ENCODE measurements at regions not wholly inside any gene's neighbourhood (a gene's known extent, or its start where the extent isn't known, plus 50 kb on each side); places are given as distances from the start of the nearest gene placed in this dataset.

DNA sequence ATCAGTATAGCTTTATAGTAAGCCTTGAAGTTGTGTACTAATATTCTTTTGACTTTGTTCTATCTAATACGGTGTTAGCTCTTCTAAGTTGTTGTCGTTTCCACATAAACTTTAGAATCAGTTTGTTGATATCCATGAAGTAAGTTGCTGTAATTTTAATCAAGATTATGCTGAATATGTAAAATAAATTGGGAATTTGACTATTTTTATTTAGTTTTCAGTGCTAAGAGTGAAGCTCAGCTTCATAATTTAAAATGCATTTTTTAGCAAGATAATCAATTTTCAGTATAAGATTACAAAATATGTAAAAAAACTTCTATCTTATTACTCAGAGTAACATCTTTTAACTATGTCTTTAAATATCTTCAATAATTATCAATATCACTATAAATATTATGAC, 1374.8 kb downstream of the PCDH7 start:
- H3K4me3 ChIP-seq (ENCODE audit: low read depth, low read length) = no peak overlapping the region
- DNase-seq (ENCODE audit: low read depth, low spot score) = no peak
- TF ChIP-seq, protein P1, sequence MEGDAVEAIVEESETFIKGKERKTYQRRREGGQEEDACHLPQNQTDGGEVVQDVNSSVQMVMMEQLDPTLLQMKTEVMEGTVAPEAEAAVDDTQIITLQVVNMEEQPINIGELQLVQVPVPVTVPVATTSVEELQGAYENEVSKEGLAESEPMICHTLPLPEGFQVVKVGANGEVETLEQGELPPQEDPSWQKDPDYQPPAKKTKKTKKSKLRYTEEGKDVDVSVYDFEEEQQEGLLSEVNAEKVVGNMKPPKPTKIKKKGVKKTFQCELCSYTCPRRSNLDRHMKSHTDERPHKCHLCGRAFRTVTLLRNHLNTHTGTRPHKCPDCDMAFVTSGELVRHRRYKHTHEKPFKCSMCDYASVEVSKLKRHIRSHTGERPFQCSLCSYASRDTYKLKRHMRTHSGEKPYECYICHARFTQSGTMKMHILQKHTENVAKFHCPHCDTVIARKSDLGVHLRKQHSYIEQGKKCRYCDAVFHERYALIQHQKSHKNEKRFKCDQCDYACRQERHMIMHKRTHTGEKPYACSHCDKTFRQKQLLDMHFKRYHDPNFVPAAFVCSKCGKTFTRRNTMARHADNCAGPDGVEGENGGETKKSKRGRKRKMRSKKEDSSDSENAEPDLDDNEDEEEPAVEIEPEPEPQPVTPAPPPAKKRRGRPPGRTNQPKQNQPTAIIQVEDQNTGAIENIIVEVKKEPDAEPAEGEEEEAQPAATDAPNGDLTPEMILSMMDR (IDR thresholded peaks at IDR 0.05; ENCODE audit: low read depth, low read length) = no peak
- in situ Hi-C loops (cut with HindIII; ENCODE audit: low sequenced_read_pairs) = no loop called here

DNA sequence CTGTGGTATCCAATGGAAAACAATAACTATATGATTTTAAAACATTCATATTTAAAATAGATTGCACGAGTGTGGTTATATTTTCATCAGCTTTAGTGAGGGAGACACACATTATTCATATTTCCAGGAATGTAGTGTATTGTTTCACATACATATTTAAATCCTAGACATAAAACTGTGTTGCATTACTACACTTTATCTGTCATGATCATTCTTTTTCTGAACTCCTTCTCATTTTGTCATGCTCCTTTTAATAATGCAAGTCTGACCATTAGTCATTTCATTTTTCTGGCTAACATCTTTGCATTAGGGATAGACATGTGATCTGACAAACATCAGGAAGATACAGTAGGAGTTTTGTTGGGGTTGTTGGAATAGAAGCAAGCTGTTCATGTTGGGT, 1382.7 kb downstream of the PCDH7 start:
- in situ Hi-C loops (cut with HindIII; ENCODE audit: low sequenced_read_pairs) = no loop called here
- no peak overlapping the region for H3K4me3 ChIP-seq (ENCODE audit: low read depth, low read length)
- TF ChIP-seq, protein P1 (IDR thresholded peaks at IDR 0.05; ENCODE audit: low read depth, low read length) = no peak
- no peak for DNase-seq (ENCODE audit: low read depth, low spot score)

DNA sequence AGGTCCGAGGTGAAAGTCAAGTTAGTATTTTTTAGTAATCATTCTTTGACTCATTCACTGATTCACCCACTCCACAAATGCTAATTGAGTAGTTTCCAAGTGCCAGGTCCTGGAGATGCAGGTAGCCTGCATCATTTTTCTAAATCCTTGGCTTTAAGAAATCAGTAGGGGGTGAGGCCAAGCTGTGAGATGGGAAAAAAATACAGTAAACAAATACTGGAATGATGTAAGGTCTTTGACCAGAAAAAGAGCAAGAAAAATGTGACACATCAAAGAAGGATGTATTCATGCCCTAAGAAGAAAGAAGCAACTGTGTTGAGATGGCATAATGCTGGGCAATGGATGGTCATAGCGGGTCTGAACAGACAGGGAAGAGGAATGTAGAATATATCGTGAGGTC, 1386.6 kb downstream of the PCDH7 start:
- DNase-seq (ENCODE audit: low read depth, low spot score) = no peak
- TF ChIP-seq, protein P1 (IDR thresholded peaks at IDR 0.05; ENCODE audit: low read depth, low read length) = no peak
- H3K4me3 ChIP-seq (ENCODE audit: low read depth, low read length) = no peak overlapping the region
- in situ Hi-C loops (cut with HindIII; ENCODE audit: low sequenced_read_pairs) = no loop called here

DNA sequence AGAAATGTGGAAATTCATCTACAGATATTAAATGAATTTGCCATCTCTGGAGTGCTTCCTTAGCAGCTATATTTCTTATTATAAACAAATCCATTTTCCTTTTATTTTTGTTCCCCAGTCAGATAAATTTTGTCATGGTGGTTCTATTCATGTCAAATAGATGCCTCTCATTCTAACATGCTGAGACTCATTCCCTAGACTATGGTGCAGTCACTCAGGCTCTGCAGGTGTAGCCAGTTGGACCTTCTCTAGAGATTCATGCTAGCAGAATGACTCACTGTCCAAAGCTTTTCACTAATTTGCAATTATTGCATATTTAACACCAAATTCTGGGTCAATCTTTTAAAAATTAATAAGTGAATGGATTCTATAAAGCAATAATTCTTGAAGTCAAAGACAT, 1392.7 kb downstream of the PCDH7 start:
- no peak for DNase-seq (ENCODE audit: low read depth, low spot score)
- H3K4me3 ChIP-seq (ENCODE audit: low read depth, low read length) = no peak overlapping the region
- TF ChIP-seq, protein P1 (IDR thresholded peaks at IDR 0.05; ENCODE audit: low read depth, low read length) = no peak
- in situ Hi-C loops (cut with HindIII; ENCODE audit: low sequenced_read_pairs) = no loop called here

DNA sequence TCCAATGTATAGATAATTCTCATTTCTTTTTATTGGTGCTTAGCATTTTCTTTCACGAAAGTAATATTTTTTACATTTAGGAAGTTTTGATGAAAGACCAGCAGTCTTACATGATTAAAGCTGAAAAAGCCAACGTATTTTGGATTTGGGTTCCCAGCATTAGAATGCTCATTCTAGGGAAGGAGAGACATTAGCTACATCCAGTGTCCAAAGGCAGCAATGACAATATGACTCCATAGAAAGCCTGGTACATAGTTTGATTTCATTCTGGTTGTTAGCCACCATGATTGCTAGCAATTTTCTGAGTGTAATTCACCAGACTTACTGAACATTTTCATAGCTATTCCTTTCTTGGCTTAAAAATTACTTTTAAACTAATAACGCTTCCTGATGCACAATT, 1397.5 kb downstream of the PCDH7 start:
- no peak overlapping the region for H3K4me3 ChIP-seq (ENCODE audit: low read depth, low read length)
- TF ChIP-seq, protein P1 (IDR thresholded peaks at IDR 0.05; ENCODE audit: low read depth, low read length) = peak; percentile 8
- DNase-seq (ENCODE audit: low read depth, low spot score) = no peak
- in situ Hi-C loops (cut with HindIII; ENCODE audit: low sequenced_read_pairs) = no loop called here

DNA sequence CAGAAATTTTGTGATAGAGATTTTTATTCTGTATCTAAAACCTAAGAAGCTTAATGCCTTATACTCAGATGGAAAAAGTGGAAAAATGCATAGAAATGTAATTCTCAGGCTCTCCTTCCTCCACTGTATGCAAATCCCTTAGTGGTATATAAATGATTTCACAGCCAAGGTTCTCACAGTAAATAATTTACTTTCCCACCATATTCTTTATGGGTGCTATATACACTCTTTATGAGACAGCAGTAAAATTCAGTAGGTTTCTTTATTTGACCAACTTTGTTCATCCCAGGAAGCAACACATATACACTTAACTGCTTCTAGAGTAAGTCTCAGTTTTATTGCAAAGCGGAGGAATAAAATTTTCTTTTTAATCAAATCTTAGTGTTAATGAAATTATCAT, 1399.7 kb downstream of the PCDH7 start:
- in situ Hi-C loops (cut with HindIII; ENCODE audit: low sequenced_read_pairs) = no loop called here
- TF ChIP-seq, protein P1 (IDR thresholded peaks at IDR 0.05; ENCODE audit: low read depth, low read length) = no peak
- no peak for DNase-seq (ENCODE audit: low read depth, low spot score)
- no peak overlapping the region for H3K4me3 ChIP-seq (ENCODE audit: low read depth, low read length)

DNA sequence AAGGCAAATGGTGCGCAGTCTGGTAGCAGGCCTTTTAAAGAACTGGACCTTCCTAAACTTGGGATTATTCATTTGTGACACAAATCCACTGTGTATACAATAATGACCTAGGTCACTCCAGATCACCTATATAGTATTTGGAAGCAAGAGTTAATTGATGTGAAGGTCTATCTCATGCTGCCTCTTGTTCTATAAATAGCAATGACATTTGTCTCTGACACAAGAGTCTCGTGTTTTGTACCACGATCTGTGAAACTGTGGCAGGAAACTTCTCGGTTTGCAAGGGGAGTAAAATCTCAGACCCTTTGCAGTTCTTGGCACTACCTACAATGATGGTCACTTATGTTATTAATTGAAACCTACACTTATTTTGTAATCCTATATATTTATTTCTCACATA, 1408.4 kb downstream of the PCDH7 start:
- DNase-seq (ENCODE audit: low read depth, low spot score) = no peak
- in situ Hi-C loops (cut with HindIII; ENCODE audit: low sequenced_read_pairs) = no loop called here
- TF ChIP-seq, protein P1 (IDR thresholded peaks at IDR 0.05; ENCODE audit: low read depth, low read length) = no peak
- no peak overlapping the region for H3K4me3 ChIP-seq (ENCODE audit: low read depth, low read length)

Measured in astrocyte of the spinal cord (primary cell).